Activated CD4-positive, alpha-beta T cell treated with anti-CD3 and anti-CD28 coated beads for 48 hours (primary cell): ENCODE measurements at regions not wholly inside any gene's neighbourhood (a gene's known extent, or its start where the extent isn't known, plus 50 kb on each side); places are given as distances from the start of the nearest gene placed in this dataset.

Experiments
- DNase-seq: peaks from one replicate; pipeline ENCODE4 v3.0.0-alpha.2; 2020

- no peak for DNase-seq
Observed at GRCh38 chr7:12133865-12134264, 77.2 kb upstream of the TMEM106B start.

GRCh38 chr7:12136523-12136922 is 74.6 kb upstream of the TMEM106B start:
- no peak for DNase-seq

GRCh38 chr7:12137283-12137682 is 73.8 kb upstream of the TMEM106B start:
- no peak for DNase-seq

- DNase-seq = no peak
Observed at GRCh38 chr7:12138421-12138820, 72.7 kb upstream of the TMEM106B start.

GRCh38 chr7:12139416-12139815 is 71.7 kb upstream of the TMEM106B start:
- DNase-seq = no peak

- DNase-seq = no peak
Observed at GRCh38 chr7:12146813-12147212, 64.3 kb upstream of the TMEM106B start.

GRCh38 chr7:12152196-12152918 is 58.7 kb upstream of the TMEM106B start:
- no peak for DNase-seq

- DNase-seq = no peak
Observed at GRCh38 chr7:12154119-12154518, 57.0 kb upstream of the TMEM106B start.

- no peak for DNase-seq
Observed at GRCh38 chr7:12157517-12157916, 53.6 kb upstream of the TMEM106B start.

GRCh38 chr7:12158334-12159060 is 52.6 kb upstream of the TMEM106B start:
- no peak for DNase-seq

- DNase-seq = no peak
Observed at GRCh38 chr7:12161146-12161545, 49.9 kb upstream of the TMEM106B start.
